Ammon's horn (tissue), 1 donor: ENCODE measurements at regions not wholly inside any gene's neighbourhood (a gene's known extent, or its start where the extent isn't known, plus 50 kb on each side); places are given as distances from the start of the nearest gene placed in this dataset.
A peak's percentile ranks its signal among the peaks of the same experiment; 100 is the strongest.

ENCODE experiments used
- DNase-seq: peaks from one replicate; pipeline ENCODE4 v3.0.0-alpha.2; 2016; ENCODE audit warnings: low spot score

DNA sequence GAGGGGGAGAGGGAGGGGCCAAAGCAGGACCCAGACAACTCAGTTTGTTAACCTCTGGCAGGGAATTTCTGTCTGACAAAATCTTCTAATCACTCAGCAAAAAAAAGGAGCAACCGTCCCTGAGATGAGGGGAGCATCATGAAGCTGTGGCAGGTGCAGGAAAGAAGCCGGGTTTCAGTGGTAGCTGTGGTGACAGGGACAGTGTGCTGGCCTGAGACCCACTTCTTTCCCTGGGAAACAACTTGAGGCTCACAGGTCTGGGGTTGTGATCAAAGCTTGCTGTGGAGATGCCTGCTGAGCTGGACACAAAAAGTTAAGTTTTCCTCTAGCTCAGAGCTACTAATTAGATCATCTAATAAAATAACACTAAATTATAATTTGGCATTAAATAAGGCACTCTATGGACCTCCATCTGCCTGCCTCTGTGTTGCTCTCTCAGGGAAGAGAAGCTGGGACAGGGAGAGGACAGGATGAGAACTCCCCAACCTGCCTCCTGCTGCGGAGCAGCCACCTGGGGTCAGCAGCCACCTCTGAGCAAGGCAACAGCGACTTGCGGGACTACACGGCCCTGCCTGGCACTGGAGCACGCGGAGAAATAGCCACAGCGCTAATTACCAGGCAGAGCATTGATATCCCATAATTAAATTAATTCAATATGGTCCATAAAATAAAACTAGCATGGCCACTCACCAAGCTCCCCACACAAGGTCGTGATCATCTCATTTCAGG, 104.6 kb upstream of the TEX51 start:
- no peak for DNase-seq

DNA sequence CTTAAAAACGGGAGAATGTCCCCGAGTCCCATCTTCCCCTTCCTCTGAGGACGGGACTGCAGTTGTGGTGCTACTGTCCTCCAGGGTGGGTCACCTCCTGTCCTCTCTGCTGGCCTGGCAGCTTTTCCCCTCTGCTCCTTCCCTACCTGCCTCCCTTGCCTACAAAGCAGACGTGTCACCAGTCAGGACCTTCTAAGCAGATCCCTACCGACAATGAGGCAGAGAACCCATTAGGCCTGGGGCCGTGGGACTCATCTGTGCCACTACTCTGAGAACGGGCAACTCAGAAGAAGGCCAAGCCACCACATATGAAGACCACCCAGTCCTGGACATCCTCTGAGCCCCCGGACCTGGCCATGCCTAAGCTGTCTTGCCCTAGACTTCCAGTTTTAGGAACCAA, 103.0 kb upstream of the TEX51 start:
- no peak for DNase-seq

DNA sequence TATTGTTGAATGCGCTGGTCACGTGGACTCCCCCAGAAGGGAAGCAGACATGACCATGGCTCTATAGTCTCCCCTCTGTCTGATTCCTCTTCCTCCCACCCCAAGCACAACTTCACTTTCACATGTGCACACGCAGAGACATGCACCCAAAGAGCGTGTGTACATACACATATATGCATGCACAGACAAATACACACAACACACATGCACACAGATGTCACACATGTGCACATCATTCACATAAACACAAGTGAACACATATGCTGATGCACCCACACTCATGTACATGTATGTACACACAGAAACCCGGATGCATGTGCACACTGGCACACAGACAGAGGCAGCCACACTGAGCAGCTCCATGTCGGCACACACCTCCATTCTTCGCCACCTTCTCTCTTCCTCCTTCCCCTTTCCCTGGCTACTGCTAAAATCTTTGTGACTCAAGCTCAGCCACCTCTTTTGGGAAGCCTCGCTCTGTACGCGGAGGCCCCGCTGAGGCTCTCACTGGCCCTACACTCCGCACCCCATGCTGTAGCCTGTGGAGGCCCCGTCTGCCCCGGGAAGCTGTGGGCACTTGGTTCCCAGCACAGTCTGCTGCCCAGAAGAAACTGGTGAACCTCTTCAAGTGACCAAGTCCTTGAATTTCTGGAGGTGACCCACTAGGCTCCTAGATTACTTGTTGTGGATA, 101.6 kb upstream of the TEX51 start:
- DNase-seq, result no peak

DNA sequence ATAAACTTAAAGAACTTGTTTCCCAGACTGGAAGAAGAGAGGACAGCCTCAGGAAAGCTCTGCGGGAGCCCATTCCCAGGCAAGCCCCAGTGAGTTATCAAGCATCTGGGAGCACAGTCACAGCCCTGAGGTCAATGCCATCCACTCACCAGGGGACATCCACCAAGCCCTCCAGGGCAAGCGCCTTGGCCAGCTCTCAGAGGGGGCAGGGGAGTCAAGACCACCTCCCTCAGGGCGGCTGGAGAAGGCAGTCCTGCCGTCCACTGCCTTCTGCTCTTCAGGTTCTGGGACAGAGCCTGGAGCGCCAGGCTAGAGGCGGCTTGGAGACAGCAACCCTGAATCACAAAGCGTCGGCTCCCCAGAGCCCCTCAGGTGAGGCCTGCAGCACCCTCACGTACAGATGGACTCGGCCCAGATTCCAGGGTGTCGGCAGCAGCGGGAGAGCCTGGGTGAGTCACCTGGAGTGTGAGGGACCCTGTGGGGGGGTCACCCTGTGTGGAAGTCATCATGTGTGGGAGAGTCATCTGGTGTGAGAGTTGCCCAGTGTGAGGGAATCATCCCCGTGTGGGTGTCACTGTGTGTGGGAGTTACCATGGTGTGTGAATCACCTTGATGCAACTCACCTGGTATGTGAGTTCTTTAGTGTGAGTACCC, 100.9 kb upstream of the TEX51 start:
- DNase-seq, result no peak

DNA sequence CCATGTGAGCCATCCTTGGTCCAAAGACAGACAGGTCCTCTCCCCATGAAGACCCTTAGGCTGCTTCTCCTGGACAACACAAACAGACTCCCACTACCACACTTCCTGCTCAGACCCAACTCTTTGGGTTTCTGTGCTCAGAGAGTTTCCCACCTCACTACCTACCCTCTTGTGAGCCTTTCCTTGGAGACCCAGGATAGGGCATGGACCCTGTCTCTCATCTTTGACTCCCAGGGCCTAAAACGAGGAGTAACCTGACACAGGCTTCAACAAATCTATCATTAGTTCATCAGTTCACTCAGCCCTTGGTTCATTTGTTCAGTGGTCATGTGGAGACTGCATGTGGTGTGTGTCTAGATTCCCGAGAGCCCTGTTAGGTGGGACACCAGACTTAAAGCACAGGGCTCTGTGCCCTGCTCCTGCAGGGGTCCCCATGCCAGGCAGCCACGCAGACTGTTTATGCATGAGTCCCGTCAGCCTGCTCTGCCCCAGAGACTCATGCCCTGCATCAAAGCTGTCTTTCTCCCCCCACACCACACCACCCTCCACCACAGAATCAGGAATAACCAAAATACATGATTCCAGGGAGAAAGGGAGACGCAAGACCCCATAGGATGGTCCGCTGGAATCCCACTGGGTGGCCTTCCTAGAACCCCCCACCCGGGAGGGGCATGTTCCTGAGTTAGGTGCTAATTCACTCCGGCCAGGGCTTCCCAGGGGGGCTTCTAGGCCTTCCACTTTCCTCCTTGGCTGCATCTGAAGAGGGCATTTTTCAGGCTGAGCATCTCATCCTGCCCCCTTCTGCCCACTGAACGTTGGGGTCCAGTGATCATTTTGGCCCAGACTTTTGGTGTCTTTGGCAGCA, 100.2 kb upstream of the TEX51 start:
- no peak for DNase-seq

DNA sequence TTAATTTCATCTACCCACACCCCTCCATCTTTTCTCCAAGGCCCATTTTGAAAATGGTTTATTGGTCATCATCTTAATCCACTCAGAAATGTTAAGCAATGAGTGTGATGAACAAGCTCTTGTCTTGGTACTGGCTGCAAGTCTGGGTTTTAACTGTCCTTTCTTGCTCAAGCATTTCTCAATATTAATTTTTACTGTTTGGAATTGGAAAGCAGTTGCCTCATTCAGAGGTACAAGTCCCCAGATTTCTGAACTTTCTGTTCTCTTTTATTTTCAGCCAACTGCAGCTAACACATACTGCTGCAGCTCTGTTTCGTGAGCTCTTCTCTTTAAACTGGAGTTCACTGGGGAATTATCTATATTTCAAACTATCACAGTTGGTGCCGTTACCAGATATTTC, 99.4 kb upstream of the TEX51 start:
- DNase-seq, result no peak

DNA sequence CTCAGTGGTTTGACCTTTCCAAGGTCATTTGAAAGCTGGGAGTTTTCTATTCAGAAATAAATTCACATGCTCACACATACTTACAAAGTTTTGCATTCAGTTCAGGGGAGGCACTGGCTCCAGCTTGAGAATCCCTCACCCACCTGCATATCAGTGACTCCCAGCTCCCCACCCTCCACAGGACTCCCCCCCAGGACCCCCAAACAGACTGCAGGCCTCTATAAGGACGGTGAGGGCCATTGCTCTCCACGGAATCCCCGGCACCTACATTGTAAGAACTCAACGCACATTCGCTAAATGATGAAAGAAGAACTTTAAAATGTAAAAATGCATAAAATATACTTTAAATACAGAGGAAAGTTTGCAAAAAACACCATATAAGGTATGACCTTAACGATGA, 97.2 kb upstream of the TEX51 start:
- no peak for DNase-seq

DNA sequence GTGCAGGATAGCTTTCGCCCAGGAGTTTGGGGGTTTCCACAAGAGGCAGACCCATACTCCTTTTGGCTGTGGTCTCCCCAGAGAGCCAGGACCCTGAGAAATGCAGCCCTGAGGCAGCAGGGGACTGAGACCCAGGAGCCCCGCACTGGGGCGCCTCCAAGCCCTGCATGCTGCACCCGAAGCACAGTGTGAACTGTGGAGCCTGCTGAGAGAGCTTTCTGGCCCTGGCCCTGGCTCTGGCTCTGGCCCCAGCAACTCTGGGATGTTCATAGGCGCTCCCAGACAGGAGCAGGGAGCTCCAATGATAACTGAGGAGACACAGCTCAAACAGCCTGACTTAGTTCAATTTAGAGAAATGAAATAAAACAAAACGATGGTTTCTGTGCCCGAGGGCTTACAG, 96.4 kb upstream of the TEX51 start:
- no peak for DNase-seq

DNA sequence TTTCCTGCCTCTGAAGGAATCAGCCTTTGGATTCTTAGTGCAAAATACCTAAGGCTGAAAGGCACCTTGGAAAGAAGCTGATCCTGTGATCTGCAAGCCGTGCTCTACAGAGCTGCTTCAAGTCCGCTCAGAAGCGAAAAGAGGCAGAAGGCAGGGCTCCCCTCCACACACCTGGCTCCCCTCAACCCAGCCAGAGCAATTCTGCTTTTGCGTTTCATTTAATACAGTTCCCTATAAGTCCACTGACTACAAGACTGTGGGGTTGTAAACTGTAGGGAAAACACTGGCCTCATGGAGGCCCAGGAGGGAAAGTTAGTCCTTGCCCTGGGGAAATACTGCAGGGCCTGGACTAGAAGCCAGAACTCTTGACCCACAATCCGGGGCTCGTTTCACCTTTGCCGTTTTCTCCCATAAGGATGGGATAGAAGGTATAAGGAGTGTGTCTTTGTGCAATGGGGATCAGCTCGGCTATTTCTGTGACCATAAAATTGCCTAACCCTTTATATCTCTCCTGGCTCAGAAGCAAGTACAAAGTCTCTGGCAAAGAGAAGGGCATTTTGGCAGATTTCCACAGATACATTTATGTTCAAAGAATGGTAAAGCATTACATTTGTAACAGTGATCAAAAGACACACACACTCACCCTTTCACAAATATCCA, 95.8 kb upstream of the TEX51 start:
- no peak for DNase-seq

DNA sequence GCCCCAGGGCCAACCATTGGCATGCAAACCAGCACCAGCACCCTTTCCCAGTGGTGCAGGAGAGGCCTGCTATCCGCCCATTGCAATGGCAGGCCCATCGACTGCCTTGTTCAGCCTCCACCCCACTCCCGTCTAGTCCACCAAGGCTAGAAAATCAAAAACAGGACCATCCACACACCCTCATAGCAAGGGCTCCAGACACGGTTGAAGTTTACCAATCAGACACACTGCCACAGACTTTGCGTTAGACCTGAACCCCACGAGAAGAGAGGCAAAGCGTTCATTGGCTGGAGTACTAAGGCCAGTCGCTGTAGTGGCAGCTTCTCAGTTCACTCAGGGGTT, 95.3 kb upstream of the TEX51 start:
- DNase-seq, result no peak

DNA sequence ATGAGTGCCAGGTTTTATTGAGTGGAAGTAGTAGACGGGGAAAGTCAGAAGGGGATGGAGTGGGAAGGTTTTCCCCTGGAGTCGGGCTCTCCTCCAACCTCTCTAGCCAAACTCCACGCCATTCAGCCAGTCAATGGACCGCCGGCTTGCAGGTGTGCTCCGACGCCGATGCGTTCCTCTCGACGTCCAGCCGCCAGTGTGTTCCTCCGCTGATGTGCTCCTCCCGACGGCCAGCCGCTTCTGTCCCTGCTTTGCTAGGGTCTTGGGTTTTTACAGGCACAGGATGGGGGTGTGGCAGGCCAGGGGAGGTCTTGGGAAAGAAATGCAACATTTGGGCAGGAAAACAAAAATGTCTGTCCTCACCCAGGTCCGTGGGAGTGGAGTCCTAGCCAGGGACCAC, 94.3 kb upstream of the TEX51 start:
- DNase-seq, result no peak

DNA sequence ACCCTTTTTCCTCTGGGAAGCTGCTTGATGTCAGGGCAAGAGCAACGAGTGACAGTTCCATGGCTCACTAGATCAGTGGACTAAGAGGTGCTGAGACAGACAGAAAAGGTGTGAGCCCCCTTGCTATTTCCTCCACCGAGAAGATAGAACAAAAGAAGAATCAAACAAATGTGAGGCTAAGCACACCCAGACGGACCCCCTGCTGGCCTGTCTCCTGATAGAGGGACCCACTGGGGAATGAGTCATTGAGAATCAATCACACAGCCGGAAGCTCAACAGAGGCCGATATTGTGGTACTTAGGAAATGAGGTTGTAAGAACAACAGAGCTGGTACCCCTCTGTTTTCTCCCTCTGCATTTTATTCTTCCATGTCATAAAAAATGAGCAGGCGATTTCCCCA, 89.8 kb upstream of the TEX51 start:
- DNase-seq, result no peak

DNA sequence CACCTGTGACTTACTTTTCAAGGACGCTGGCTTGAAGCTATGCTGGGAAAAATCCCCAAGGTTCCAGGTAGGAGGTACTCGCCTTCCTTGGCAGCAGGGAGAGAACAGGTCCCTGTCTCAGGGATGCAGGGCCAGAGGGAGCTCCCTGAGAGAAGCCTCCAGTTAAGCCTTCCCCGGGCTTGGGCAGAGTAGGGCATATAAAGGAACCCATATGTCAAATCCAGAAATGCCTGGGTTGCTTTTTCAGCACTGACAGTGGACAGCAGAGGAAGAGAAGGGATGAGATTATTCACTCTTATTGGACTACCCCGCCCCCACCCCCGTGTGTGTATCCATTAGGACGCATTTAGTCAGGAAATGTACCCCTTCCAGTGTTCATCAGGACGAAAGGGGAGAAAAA, 89.3 kb upstream of the TEX51 start:
- no peak for DNase-seq

DNA sequence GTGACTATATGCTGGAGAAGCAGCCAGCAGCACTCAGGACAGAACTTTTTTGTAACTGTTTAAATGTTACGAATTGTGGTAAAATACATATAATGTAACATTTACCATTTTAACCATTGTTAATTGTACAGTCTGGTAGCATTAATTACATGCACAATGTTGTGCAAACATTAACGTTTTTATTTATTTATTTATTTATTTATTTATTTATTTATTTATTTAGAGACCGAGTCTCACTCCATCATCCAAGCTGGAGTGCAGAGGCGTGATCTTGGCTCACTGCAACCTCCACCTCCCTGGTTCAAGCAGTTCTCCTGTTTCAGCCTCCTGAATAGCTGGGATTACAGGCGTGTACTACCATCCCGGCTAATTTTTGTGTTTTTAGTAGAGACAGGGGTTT, 88.7 kb upstream of the TEX51 start:
- no peak for DNase-seq

DNA sequence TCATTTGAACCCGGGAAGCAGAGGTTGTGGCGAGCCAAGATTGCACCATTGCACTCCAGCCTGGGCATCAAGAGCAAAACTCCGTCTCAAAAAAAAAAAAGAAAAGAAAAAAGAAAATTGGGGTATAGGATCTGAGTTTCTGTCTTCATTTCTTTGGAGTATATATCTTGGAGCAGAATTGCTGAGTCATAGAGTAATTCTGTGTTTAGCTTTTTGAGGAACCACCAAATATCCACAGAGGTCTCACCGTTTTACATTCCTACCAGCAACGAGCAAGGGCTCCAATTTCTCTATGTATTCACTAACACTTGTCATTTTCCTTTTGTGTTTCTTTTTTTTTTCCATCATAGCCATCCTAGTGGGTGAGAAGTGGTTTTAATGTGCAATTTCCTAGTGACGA, 87.6 kb upstream of the TEX51 start:
- DNase-seq, result no peak

DNA sequence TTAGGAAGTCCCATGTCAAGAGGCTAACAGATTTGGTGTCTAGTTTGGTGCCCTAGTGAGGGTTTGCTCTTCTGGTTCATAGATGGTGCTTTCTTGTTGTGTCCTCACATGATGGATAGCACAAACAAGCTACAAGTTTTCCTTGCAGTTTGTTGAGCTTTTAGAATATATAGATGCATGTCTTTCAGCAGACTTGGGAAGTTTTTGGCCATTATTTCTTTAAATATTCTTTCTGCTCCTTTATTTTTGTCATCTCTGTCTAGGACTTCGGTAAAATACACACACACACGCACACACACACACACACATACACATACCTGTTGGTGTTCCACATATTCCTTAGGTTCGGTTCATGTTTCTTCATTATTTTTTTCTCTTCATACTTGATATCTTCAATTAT, 81.5 kb upstream of the TEX51 start:
- no peak for DNase-seq

DNA sequence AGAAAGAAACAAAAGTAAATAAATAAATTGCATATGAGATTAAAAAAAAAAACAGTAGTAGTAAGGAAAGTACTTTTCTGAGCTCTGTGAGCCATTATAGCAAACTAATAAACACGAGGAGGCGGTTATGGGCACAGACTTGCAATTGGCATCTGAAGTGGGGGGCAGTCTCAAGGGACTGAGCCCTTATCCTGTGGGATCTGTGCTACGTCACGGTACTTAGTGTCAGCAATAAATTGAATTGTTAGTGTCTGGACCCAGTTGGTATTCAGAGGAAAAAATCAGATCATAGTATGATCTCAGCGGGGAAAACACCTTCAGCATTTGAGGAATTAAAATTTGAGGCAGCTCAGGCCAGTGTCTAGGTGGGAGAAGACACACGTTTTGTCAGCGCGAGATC, 76.6 kb upstream of the TEX51 start:
- DNase-seq, result no peak

DNA sequence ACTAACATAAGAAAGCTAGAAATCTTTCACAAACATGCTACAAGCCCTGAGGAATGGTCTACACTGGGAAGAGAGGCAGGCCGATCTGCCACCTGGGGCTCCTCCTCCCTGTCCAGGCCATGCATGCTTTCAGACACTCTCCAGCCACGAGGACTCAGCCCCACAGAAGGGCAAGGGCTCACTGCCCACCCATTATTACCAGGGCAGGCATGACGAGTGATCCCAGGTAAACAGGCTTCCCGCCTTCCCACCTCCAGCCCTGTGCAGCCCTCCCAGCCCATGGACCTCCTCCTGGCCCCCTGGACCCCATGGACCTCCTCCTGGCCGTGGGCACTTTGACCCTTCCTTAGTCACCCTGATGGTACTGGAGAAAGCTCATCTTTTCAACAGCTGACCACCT, 75.8 kb upstream of the TEX51 start:
- no peak for DNase-seq

DNA sequence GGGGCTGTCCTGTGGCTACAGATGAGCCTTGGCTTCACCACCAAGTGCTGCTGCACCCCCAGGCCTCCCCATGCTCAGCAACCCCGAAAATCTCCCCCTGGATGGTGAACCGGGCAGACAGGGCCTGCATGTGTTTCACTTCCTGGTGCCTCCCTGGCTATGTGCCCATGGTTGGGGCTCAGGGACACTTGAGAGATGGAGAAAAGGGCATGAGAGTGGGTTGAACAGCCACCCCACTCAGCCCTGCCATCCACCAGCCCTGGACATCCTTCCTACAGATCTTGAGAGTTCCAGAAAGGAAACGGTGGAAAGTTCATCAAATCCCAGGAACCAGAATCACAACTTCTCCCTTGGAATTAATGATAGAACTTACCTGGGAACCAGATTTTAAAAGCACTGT, 74.7 kb upstream of the TEX51 start:
- DNase-seq, result no peak

DNA sequence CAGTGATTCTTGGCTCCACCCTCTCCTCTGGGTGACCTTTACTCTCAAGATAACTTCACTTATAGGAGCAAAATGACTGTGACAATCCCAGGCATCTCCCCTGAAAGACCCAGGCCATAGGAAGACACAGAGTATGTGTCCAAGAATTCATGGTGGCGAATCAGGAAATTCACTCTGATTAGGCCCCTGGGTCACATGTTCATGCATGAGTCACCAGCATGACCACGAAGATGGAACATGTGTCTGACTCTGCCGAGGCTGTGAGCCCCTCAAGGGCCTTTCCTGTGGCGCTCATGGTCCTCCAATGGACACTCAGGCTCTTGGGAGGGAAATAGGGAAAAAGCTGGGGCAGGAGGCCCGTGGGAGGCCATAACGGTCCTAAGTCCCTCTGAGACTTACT, 74.0 kb upstream of the TEX51 start:
- no peak for DNase-seq

DNA sequence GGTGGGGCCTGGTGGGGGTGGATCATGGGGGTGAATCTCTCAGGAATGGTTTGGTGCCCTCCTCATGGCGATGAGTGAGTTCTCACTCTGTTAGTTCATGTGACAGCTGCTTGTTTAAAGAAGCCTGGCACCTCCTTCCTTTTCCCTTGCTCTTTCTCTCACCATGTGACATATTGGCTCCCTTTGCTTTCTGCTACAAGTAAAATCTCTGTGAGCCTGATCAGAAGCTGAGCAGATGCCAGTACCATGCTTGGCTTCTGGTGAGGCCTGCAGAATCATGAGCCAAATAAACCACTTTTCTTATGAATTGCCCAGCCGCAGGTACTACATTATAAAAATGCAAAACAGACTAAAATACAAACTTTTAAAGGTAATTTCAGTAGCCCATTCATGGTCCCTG, 73.4 kb upstream of the TEX51 start:
- peak; percentile 73 for DNase-seq

DNA sequence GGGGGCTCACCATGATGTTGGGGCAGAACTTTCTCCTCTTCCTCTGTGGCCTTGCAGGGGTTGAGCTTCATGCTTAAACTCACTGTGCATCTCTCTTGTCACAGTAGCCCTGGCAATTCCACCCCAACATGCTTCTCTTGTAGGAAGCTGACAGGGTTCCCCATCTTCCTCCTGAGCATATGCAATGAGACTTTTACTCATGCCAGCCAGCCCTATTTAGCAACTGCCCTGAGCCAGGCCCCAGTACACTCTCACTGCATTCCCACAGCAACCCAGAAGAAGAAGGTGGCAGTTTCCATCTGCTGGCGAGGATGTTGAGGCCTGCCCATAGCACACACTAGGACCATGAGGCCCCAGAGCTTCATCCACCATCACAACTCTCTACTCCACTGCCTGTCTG, 72.2 kb upstream of the TEX51 start:
- DNase-seq, result no peak
